B cell (primary cell): ENCODE measurements at regions not wholly inside any gene's neighbourhood (a gene's known extent, or its start where the extent isn't known, plus 50 kb on each side); places are given as distances from the start of the nearest gene placed in this dataset.

Experiments used
- ATAC-seq: fragments of 200-7000 bp; cut with Tn5 transposase; one replicate; pipeline ENCODE4 v1.10.0; 2021; ENCODE audit warnings: low read depth, mild to moderate bottlenecking, moderate number of reproducible peaks, moderate library complexity
- CTCF ChIA-PET: fragments of 350-600 bp; sonication (Branson Sonifier 250); formaldehyde crosslinking; loops from one replicate; lab custom pipeline; 2021; ENCODE audit warnings: antibody characterized with exemption, inconsistent platforms; lab: Charles Lee
- POLR2A ChIA-PET: fragments of 350-600 bp; sonication (Branson Sonifier 250); formaldehyde crosslinking; loops from one replicate; lab custom pipeline; 2021; ENCODE audit warnings: antibody characterized with exemption; lab: Charles Lee
- DNase-seq: peaks from one replicate; pipeline ENCODE4 v3.0.0; 2013
- H2AFZ ChIP-seq: 2 replicates; pipeline ENCODE4 v1.6.1; 2012; ENCODE audit warnings: mild to moderate bottlenecking, low read depth, low read length; ENCODE audit not compliant: insufficient read depth, poor library complexity, severe bottlenecking
- H3K27ac ChIP-seq, 2 donors: 1 replicate in 1 of 2; 2 replicates in 1 of 2; pipeline ENCODE4 v1.5.1; 2012 to 2013; ENCODE audit warnings: low read length in 2 of 2, mild to moderate bottlenecking in 2 of 2, moderate library complexity in 1 of 2
- H3K27me3 ChIP-seq, 4 experiments: fragments of 200-600 bp in 1 of 4; sonication (generic) in 1 of 4; replicated peaks in 1 of 4; 1 replicate in 2 of 4; 2 replicates in 2 of 4; pipeline versions ENCODE4 v1.6.1 to v1.7.0; 2013 to 2016; ENCODE audit warnings: low read length in 3 of 4, mild to moderate bottlenecking in 2 of 4, mixed read lengths in 1 of 4, moderate library complexity in 1 of 4; ENCODE audit not compliant: insufficient read depth in 4 of 4, control insufficient read depth in 3 of 4; ENCODE audit errors: control extremely low read depth in 1 of 4
- H3K36me3 ChIP-seq, 2 experiments: replicated peaks in 1 of 2; 1 replicate in 1 of 2; 2 replicates in 1 of 2; pipeline versions ENCODE4 v1.6.1 to v1.7.1; 2013; ENCODE audit warnings: low read length in 1 of 2; ENCODE audit not compliant: insufficient read depth in 2 of 2, control insufficient read depth in 1 of 2; ENCODE audit errors: control extremely low read depth in 1 of 2, extremely low read depth in 1 of 2
- H3K4me1 ChIP-seq, 2 donors: fragments of 200-600 bp in 1 of 2; sonication (generic) in 1 of 2; 1 replicate in 1 of 2; 2 replicates in 1 of 2; pipeline versions ENCODE4 v1.5.1 to v1.6.1; 2013 to 2017; ENCODE audit warnings: low read length in 2 of 2; ENCODE audit not compliant: control insufficient read depth in 2 of 2, insufficient read depth in 2 of 2
- H3K4me2 ChIP-seq: replicated peaks from 2 replicates; pipeline ENCODE3; 2012; ENCODE audit warnings: mild to moderate bottlenecking, low read depth, low read length; ENCODE audit not compliant: poor library complexity, severe bottlenecking
- H3K4me3 ChIP-seq, 5 experiments: fragments of 200-600 bp in 1 of 5; sonication (generic) in 1 of 5; 1 replicate in 3 of 5; 2 replicates in 2 of 5; pipeline versions ENCODE4 v1.5.1 to v1.7.0; 2011 to 2016; ENCODE audit warnings: low read length in 4 of 5, mild to moderate bottlenecking in 4 of 5, low read depth in 2 of 5, control low read depth in 1 of 5, moderate library complexity in 1 of 5; ENCODE audit not compliant: insufficient read depth in 1 of 5; ENCODE audit errors: control extremely low read depth in 1 of 5, extremely low read depth in 1 of 5
- H3K79me2 ChIP-seq: fragments of 200-600 bp; sonication (generic); one replicate; pipeline ENCODE4 v1.6.0; 2016; ENCODE audit warnings: low read length; ENCODE audit not compliant: control insufficient read depth, insufficient read depth
- H3K9ac ChIP-seq: fragments of 200-600 bp; sonication (generic); 2 replicates; pipeline ENCODE4 v1.6.1; 2017; ENCODE audit warnings: mild to moderate bottlenecking, low read length, moderate library complexity
- H3K9me3 ChIP-seq, 3 donors: one replicate each; pipeline versions ENCODE4 v1.6.1 to v1.7.1; 2013; ENCODE audit warnings: low read length in 2 of 3; ENCODE audit not compliant: control insufficient read depth in 2 of 3, insufficient read depth in 1 of 3; ENCODE audit errors: control extremely low read depth in 1 of 3
- H4K20me1 ChIP-seq: 2 replicates; pipeline ENCODE4 v1.6.0; 2012; ENCODE audit warnings: mild to moderate bottlenecking, low read length; ENCODE audit not compliant: insufficient read depth, control insufficient read depth, poor library complexity, severe bottlenecking
- H3K27ac Mint-ChIP-seq: one replicate; pipeline ENCODE4 v1.8.0; 2021; ENCODE audit warnings: mixed read lengths
- H3K27me3 Mint-ChIP-seq: one replicate; pipeline ENCODE4 v1.8.0; 2021; ENCODE audit warnings: mixed read lengths
- H3K4me1 Mint-ChIP-seq: one replicate; pipeline ENCODE4 v1.8.0; 2021; ENCODE audit warnings: mixed read lengths
- H3K4me3 Mint-ChIP-seq: one replicate; pipeline ENCODE4 v1.8.0; 2021; ENCODE audit warnings: mixed read lengths
- H3K9me3 Mint-ChIP-seq: one replicate; pipeline ENCODE4 v1.8.0; 2022; ENCODE audit warnings: mixed read lengths; ENCODE audit not compliant: insufficient read depth
- EZH2 ChIP-seq: IDR thresholded peaks from 2 replicates; pipeline ENCODE4 v1.6.1; 2012; ENCODE audit warnings: borderline replicate concordance, low read depth, mild to moderate bottlenecking, moderate library complexity, low read length; ENCODE audit not compliant: insufficient read depth, poor library complexity, severe bottlenecking
- WGBS: methylation state at CpG from one replicate; pipeline ENCODE4 v1.1.5; 2013; ENCODE audit warnings: missing lambda C conversion rate; ENCODE audit not compliant: insufficient coverage; 5-methylcytosine and 5-hydroxymethylcytosine counted together
- intact Hi-C: fragments of 100-400 bp; cut with micrococcal nuclease; formaldehyde crosslinking; loops from one replicate; pipeline ENCODE4 v1.10.0; 2022
- TF ChIP-seq, protein P1 (sequence below): fragments of 200-600 bp; IDR thresholded peaks from one replicate; pipeline ENCODE4 v1.8.0; 2022; ENCODE audit warnings: antibody characterized with exemption, mild to moderate bottlenecking

DNA sequence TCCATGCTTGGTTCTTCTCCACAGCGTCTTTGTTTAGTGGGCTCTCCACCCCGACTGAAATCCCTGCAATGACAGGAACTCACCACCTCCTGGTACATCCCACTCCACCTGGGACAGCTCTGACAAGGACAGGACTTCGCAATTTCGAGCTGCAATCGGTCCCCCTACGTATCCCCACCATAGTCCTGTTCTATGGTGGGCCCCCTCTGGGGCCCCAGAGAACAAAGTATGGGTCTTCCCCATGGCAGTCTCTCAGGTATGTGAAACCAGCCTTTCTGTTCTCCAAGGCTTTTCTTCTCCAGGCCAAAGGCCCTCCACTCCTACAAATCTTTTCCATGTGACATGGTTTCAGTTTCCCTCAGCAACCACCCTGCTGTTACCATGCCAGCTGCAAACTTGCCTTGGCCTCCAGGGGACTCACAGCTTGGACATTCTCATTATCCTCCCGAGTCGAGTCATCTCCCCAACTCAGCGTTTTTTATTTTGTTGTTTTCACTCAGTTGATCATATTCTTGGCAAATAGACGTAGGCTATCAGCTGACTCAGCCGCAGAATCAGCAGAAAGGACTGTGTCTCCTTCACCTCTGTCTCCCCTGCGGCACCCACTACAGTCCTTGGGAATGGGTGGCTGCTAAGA is 233.3 kb downstream of the OPA1 start:
- 93% methylated on average over 11 of the region's 12 CpGs for WGBS
- Histone ChIP-seq H3K4me3 (no peak overlapping the region), H3K27me3 (no peaks in the 10 kb centered on the region), H3K4me1 (peaks cover 2 to 4% of the 10 kb centered on the region in 2 donors), H3K9me3 (no peaks in the 10 kb centered on the region), H3K9ac (no peak overlapping the region), H2AFZ (no peak overlapping the region), H3K36me3 (no peaks in the 10 kb centered on the region), H3K4me2 (no peak overlapping the region), H4K20me1 (no peaks in the 10 kb centered on the region), H3K27ac (no peak overlapping the region), H3K79me2 (no peaks in the 10 kb centered on the region)
- ChIA-PET CTCF (no interaction called here), POLR2A (no interaction called here)
- no peak for ATAC-seq
- Mint-ChIP-seq H3K4me1 (peaks cover 5% of the 10 kb centered on the region), H3K27me3 (peaks cover 18% of the 10 kb centered on the region), H3K27ac (no peak overlapping the region), H3K9me3 (no peaks in the 10 kb centered on the region), H3K4me3 (no peak overlapping the region)
- DNase-seq: no peak
- TF ChIP-seq, protein P1, sequence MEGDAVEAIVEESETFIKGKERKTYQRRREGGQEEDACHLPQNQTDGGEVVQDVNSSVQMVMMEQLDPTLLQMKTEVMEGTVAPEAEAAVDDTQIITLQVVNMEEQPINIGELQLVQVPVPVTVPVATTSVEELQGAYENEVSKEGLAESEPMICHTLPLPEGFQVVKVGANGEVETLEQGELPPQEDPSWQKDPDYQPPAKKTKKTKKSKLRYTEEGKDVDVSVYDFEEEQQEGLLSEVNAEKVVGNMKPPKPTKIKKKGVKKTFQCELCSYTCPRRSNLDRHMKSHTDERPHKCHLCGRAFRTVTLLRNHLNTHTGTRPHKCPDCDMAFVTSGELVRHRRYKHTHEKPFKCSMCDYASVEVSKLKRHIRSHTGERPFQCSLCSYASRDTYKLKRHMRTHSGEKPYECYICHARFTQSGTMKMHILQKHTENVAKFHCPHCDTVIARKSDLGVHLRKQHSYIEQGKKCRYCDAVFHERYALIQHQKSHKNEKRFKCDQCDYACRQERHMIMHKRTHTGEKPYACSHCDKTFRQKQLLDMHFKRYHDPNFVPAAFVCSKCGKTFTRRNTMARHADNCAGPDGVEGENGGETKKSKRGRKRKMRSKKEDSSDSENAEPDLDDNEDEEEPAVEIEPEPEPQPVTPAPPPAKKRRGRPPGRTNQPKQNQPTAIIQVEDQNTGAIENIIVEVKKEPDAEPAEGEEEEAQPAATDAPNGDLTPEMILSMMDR: no peak
- TF ChIP-seq EZH2: no peak
- intact Hi-C loops: no loop called here

DNA sequence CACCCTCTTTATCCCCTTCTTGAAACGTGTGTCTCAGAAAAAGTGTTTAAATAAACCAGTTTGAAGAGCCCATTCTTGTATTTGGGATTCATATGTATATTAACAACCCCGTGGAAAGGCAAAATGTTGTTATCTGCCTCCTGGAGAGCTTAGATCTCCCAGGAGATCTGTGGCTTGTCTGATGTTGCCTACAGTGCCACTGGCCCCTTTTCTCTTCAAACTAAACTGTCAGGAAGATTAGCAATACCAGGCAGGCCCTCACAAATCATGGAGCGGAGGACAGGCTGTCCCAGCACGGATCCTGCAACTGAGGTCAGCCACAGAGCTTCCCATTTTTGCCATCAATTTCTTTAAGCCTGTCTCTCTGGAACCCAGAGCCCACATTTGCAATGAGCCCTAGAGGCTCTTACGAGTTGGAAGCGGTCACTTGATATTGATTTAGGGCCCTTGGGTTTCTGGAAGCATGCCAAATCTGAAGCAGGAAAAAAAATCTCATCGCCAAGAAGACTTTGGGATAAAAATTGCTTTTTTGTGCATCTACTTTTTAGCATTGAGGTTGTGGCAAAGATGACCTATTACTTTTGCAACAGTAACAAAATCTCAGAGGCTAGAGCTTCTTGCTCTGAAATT is 234.1 kb downstream of the OPA1 start:
- 76% methylated on average over 5 of the region's 7 CpGs for WGBS
- Histone ChIP-seq H3K9me3 (no peaks in the 10 kb centered on the region), H3K27ac (no peak overlapping the region), H2AFZ (no peak overlapping the region), H3K36me3 (no peaks in the 10 kb centered on the region), H3K4me1 (peaks cover 11 to 13% of the 10 kb centered on the region in 2 donors), H3K27me3 (no peaks in the 10 kb centered on the region), H3K4me3 (no peak overlapping the region), H3K79me2 (no peaks in the 10 kb centered on the region), H3K4me2 (no peak overlapping the region), H4K20me1 (no peaks in the 10 kb centered on the region), H3K9ac (no peak overlapping the region)
- Mint-ChIP-seq H3K4me3 (no peak overlapping the region), H3K4me1 (peaks cover 14% of the 10 kb centered on the region), H3K27me3 (peaks cover 18% of the 10 kb centered on the region), H3K9me3 (no peaks in the 10 kb centered on the region), H3K27ac (no peak overlapping the region)
- TF ChIP-seq EZH2: no peak
- TF ChIP-seq, protein P1: no peak
- ChIA-PET POLR2A (no interaction called here), CTCF (interaction anchor here (0.6 kb wide), 1 partner anchor 165 kb away, joined by 3 read pairs; no protein-coding TSS in a partner anchor)
- ATAC-seq (no peak), DNase-seq (no peak)
- intact Hi-C loops: no loop called here
